SU-DHL-6 (cell line): ENCODE measurements at regions not wholly inside any gene's neighbourhood (a gene's known extent, or its start where the extent isn't known, plus 50 kb on each side); places are given as distances from the start of the nearest gene placed in this dataset.

Experiments
- H2AFZ ChIP-seq: fragments of 200-600 bp; sonication (generic); 2 replicates; pipeline ENCODE4 v1.6.1; 2014; ENCODE audit warnings: low read depth, mild to moderate bottlenecking, moderate library complexity, mixed read lengths, antibody characterized with exemption, low read length; ENCODE audit not compliant: severe bottlenecking
- H3F3A ChIP-seq: fragments of 200-600 bp; shearing (Covaris generic); 2 replicates; pipeline ENCODE4 v1.6.0; 2016; ENCODE audit warnings: antibody characterized with exemption, mild to moderate bottlenecking; ENCODE audit not compliant: insufficient read depth
- H3K27ac ChIP-seq: fragments of 200-600 bp; sonication (generic); 2 replicates; pipeline ENCODE4 v1.5.1; 2016; ENCODE audit warnings: low read depth, mild to moderate bottlenecking, low read length, moderate library complexity, mixed read lengths
- H3K27me3 ChIP-seq: fragments of 200-600 bp; sonication (generic), shearing (Covaris generic); 2 replicates; pipeline ENCODE4 v1.6.0; 2014; ENCODE audit warnings: mild to moderate bottlenecking, low read length
- H3K36me3 ChIP-seq: fragments of 200-600 bp; sonication (generic); 2 replicates; pipeline ENCODE4 v1.6.1; 2014; ENCODE audit warnings: mild to moderate bottlenecking, low read length, mixed read lengths
- H3K4me2 ChIP-seq: fragments of 300-600, 200-600 bp; shearing (Covaris generic), sonication (generic); 2 replicates; pipeline ENCODE4 v1.6.0; 2014; ENCODE audit warnings: low read length, low read depth, mild to moderate bottlenecking; ENCODE audit not compliant: poor library complexity, severe bottlenecking
- H3K4me3 ChIP-seq: fragments of 200-600 bp; sonication (generic); 2 replicates; pipeline ENCODE4 v1.5.1; 2014; ENCODE audit warnings: antibody characterized with exemption, low read length, mild to moderate bottlenecking, mixed read lengths; ENCODE audit not compliant: insufficient read depth, poor library complexity, severe bottlenecking
- H3K79me2 ChIP-seq: fragments of 200-600 bp; sonication (generic); 2 replicates; pipeline ENCODE4 v1.6.1; 2014; ENCODE audit warnings: mild to moderate bottlenecking, low read length, moderate library complexity; ENCODE audit not compliant: insufficient read depth
- H3K9ac ChIP-seq: fragments of 200-600 bp; sonication (generic); 2 replicates; pipeline ENCODE4 v1.7.0; 2014; ENCODE audit warnings: mild to moderate bottlenecking, low read length
- H3K9me2 ChIP-seq: fragments of 200-600 bp; sonication (generic); replicated peaks from 2 replicates; pipeline ENCODE4 v1.6.1; 2014; ENCODE audit warnings: low read length; ENCODE audit not compliant: insufficient read depth
- H3K9me3 ChIP-seq: fragments of 200-600 bp; sonication (generic); 2 replicates; pipeline ENCODE4 v1.6.1; 2014; ENCODE audit warnings: low read length, mixed read lengths; ENCODE audit not compliant: insufficient read depth
- H4K20me1 ChIP-seq: fragments of 200-600 bp; sonication (generic); 2 replicates; pipeline ENCODE4 v1.6.1; 2014; ENCODE audit warnings: low read depth, mild to moderate bottlenecking, antibody characterized with exemption, low read length, moderate library complexity, mixed read lengths
- EZH2phosphoT487 ChIP-seq: fragments of 200-600 bp; sonication (generic), shearing (Covaris generic); conservative IDR thresholded peaks from 2 replicates; pipeline ENCODE4 v1.6.1; 2018; ENCODE audit warnings: mild to moderate bottlenecking, antibody characterized with exemption, low read length, moderate library complexity, mixed read lengths
- TF ChIP-seq, protein P1 (sequence below): fragments of 200-600 bp; sonication (generic); IDR thresholded peaks from one replicate; pipeline ENCODE4 v1.5.1; 2017; ENCODE audit warnings: antibody characterized with exemption, mild to moderate bottlenecking, low read length, moderate library complexity; ENCODE audit not compliant: insufficient read depth, poor library complexity, severe bottlenecking

DNA sequence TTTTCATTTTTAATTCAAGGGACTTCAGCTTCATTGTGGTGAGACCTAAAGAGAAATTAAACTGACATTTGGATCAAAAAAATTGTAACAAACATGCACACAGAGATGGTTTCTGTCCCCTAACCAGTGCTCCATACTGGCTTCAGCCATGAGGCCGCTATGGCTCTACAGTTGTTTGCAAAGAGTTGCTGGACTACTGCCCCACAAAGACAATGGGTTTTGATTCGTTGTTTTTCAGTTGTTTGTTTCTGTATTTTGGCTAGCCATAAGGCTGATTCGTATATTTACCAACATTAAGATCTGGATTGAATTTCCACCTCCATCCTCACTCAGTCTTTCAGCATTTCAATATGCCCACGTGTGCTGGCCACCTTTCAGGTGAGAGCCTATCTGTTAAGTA lies 163.7 kb upstream of the KIF2A start:
- H3K27ac ChIP-seq: no peak overlapping the region
- no peaks in the 10 kb centered on the region for H3K9me3 ChIP-seq
- no peak overlapping the region for H2AFZ ChIP-seq
- H3F3A ChIP-seq: no peaks in the 10 kb centered on the region
- TF ChIP-seq, protein P1, sequence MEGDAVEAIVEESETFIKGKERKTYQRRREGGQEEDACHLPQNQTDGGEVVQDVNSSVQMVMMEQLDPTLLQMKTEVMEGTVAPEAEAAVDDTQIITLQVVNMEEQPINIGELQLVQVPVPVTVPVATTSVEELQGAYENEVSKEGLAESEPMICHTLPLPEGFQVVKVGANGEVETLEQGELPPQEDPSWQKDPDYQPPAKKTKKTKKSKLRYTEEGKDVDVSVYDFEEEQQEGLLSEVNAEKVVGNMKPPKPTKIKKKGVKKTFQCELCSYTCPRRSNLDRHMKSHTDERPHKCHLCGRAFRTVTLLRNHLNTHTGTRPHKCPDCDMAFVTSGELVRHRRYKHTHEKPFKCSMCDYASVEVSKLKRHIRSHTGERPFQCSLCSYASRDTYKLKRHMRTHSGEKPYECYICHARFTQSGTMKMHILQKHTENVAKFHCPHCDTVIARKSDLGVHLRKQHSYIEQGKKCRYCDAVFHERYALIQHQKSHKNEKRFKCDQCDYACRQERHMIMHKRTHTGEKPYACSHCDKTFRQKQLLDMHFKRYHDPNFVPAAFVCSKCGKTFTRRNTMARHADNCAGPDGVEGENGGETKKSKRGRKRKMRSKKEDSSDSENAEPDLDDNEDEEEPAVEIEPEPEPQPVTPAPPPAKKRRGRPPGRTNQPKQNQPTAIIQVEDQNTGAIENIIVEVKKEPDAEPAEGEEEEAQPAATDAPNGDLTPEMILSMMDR: no peak
- no peak for TF ChIP-seq EZH2phosphoT487
- H3K4me2 ChIP-seq: no peak overlapping the region
- H3K36me3 ChIP-seq: no peaks in the 10 kb centered on the region
- no peak overlapping the region for H3K9ac ChIP-seq
- no peaks in the 10 kb centered on the region for H3K79me2 ChIP-seq
- no peaks in the 10 kb centered on the region for H3K9me2 ChIP-seq
- H3K27me3 ChIP-seq: no peaks in the 10 kb centered on the region
- no peaks in the 10 kb centered on the region for H4K20me1 ChIP-seq
- H3K4me3 ChIP-seq: no peak overlapping the region

DNA sequence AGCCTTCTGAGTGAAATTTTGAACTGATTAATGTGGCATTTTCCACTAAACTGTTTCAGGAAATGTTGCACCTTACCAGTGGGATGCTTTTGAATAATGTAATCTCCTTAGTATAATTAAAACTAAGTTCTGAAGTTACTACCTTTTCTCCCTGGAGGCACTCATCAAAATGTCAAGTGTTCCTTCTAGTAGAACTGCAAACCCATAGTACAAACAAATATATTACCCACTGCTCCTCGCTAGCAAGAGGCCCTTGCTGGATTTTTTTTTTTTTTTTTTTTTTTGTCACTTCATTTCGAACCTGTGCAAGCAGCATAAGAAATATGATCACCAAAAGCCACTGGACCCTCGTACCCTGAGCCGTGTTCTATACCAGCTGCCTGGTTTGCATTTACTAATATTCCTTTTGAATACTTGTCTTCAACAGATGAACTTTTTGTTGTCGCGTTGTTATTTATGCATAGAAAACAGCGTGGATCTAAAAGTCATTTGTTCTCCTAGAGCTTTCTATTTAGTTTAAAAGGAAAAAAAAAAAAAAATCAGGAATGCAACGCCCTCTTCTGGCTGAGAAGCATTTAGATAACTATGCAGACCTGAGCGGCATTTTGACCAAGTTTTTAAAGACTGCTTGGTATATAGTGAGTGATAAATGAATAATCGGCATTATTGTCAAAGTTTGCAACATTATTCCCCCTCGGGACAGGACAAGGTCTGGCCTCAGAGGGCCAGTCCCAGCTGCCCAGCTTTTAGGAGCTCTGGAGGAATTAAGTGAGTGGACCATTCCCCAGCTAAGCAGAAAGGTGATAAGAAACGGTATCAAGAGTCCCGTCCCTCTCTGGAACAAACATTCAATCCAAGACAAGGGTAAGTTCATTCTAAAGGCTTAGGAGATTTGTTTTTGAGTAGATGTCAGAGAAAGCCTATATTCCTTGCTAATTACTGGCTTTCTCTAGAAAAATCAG lies 162.5 kb upstream of the KIF2A start:
- no peaks in the 10 kb centered on the region for H3K9me3 ChIP-seq
- no peak overlapping the region for H3K27ac ChIP-seq
- H3K36me3 ChIP-seq: no peaks in the 10 kb centered on the region
- TF ChIP-seq EZH2phosphoT487: no peak
- TF ChIP-seq, protein P1: peak; percentile 33
- H4K20me1 ChIP-seq: no peaks in the 10 kb centered on the region
- H2AFZ ChIP-seq: no peak overlapping the region
- no peak overlapping the region for H3K9ac ChIP-seq
- H3F3A ChIP-seq: no peaks in the 10 kb centered on the region
- H3K27me3 ChIP-seq: no peaks in the 10 kb centered on the region
- no peak overlapping the region for H3K4me3 ChIP-seq
- H3K79me2 ChIP-seq: no peaks in the 10 kb centered on the region
- H3K9me2 ChIP-seq: no peaks in the 10 kb centered on the region
- H3K4me2 ChIP-seq: no peak overlapping the region

- no peak overlapping the region for H3K4me2 ChIP-seq
- H3K9ac ChIP-seq: no peak overlapping the region
- H3K4me3 ChIP-seq: no peak overlapping the region
- no peak overlapping the region for H2AFZ ChIP-seq
- TF ChIP-seq, protein P1: no peak
- no peak for TF ChIP-seq EZH2phosphoT487
- H3K27me3 ChIP-seq: no peaks in the 10 kb centered on the region
- no peaks in the 10 kb centered on the region for H3F3A ChIP-seq
- H3K9me2 ChIP-seq: no peaks in the 10 kb centered on the region
- H3K36me3 ChIP-seq: no peaks in the 10 kb centered on the region
- no peaks in the 10 kb centered on the region for H4K20me1 ChIP-seq
- no peak overlapping the region for H3K27ac ChIP-seq
- no peaks in the 10 kb centered on the region for H3K79me2 ChIP-seq
- H3K9me3 ChIP-seq: no peaks in the 10 kb centered on the region
Observed at GRCh38 chr5:62144401-62145022, 161.5 kb upstream of the KIF2A start.
